ENCODE measurements at regions not wholly inside any gene's neighbourhood (a gene's known extent, or its start where the extent isn't known, plus 50 kb on each side); places are given as distances from the start of the nearest gene placed in this dataset.

DNA sequence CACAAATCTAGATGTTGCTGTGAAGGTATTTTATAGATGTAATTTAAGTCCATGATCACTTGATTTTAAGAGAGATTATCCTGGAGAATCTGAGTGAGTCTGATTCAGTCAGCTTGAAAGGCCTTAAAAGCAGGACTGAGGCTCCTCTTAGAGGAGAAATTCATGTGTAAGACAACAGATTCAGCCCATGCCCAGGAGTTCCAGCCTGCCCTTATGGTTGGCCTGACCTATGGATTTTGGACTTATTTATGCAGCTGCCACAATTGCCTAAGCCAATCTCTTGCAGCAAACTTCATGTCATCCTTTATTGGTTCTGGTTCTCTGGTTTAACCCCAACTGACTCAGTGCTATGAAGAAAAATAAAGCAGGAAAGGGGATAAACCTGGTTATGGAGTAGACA is 296.5 kb upstream of the RASGRP1 start:
- DNase-seq (ENCODE audit: low spot score) = no peak

DNA sequence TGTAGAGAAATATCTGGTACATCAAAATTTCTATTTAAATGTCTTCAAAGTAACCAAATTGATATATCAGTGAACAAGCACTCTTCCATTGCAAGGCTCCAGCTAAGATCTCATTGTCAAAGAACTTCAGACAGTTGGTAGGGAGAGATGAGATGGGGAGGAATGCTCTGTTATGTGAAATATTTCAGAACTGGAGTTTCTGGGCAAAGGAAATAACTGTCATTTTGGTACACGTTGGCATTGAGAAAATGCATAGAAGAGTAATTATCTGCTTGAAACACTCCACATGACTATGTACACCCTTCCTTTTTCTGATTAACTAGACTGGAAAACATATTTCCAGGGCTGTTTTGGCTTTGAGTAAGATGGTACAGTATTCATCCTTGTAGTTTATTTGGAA is 297.5 kb upstream of the RASGRP1 start:
- DNase-seq (ENCODE audit: low spot score) = no peak

GRCh38 chr15:38863381-38863780 is 298.8 kb upstream of the RASGRP1 start:
- DNase-seq (ENCODE audit: low spot score) = no peak

GRCh38 chr15:38864122-38864521 is 299.5 kb upstream of the RASGRP1 start:
- DNase-seq (ENCODE audit: low spot score) = no peak

DNA sequence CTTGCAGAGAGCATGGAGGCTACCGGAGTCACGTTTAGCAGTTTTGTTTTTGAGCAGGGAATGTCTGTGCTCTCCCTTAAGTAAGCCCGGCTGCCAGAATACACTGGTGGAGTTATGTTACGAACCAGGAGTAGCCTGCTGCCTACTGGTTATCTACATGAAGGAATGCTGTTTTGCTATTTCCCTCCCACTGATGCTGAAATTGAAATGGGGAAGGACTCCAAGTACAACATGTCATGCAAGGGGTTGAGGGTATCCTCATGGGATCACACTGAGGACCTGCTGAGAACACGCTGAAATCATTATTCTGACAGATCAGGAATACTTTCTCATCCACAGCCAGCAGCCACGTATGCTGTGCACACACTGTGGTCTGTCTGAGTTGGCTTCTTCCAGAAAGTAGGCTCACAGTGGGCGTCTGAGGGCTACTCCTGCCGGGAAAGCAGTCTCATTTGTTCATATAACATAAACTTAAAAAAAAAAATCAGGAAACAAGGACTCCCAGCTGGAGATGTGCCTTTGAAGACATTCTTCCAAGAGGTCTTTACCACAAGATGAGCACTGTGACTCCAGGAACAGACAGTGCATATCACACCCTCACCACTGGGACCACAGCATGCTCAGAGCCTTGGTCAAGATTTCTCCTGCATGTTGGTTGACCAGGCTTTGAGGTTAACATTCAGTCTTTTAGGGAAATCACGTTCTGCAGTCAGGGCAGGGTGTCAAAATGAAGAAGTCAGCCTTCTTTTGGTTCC is 300.4 kb upstream of the RASGRP1 start:
- DNase-seq (ENCODE audit: low spot score) = no peak

DNA sequence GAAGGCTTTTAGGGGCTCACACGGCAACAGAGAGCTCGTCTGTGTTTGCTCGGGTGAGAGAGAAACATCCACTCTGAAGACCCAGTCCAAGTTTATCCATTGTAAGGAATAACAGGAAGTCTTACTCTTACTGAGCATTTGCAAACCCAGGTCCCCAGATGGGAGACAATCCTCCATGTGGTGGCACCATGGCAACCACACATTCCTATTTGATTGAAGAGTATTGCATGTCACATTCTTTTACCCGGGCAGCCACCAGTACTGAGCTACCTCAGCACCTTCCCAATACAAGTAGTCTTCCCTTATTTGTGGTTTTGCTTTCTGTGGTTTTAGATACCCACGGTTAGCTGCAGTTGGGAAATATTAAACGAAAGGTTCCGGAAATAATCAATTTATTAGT is 302.9 kb upstream of the RASGRP1 start:
- no peak for DNase-seq (ENCODE audit: low spot score)

GRCh38 chr15:38868326-38869114 is 303.9 kb upstream of the RASGRP1 start:
- peak; percentile 25 for DNase-seq (ENCODE audit: low spot score)

DNA sequence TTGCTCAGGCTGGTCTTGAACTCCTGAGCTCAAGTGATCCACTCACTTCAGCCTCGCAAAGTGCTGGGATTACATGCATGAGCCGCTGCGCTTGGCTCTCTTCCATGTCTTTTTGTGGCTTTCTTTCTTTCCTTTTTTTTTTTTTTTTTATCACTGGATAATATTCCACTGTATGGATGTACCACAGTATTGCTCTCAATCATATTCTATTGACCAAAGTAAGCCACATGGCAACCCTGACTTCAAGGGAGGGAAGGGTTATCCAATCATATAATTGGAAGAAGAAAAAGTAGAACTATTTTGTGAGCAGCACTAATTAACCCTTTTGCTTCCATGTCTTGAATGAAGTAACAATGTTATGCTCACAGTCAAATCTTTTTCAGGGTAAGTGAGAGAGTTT is 307.0 kb upstream of the RASGRP1 start:
- DNase-seq (ENCODE audit: low spot score) = no peak

- DNase-seq (ENCODE audit: low spot score) = no peak
These were observed 308.1 kb upstream of the RASGRP1 start for GRCh38 chr15:38872732-38873131.

GRCh38 chr15:38873158-38873557 is 308.5 kb upstream of the RASGRP1 start:
- no peak for DNase-seq (ENCODE audit: low spot score)

- no peak for DNase-seq (ENCODE audit: low spot score)
These were observed 309.9 kb upstream of the RASGRP1 start for GRCh38 chr15:38874464-38874863.

- DNase-seq (ENCODE audit: low spot score) = no peak
These were observed 311.6 kb upstream of the RASGRP1 start for GRCh38 chr15:38876211-38876610.

DNA sequence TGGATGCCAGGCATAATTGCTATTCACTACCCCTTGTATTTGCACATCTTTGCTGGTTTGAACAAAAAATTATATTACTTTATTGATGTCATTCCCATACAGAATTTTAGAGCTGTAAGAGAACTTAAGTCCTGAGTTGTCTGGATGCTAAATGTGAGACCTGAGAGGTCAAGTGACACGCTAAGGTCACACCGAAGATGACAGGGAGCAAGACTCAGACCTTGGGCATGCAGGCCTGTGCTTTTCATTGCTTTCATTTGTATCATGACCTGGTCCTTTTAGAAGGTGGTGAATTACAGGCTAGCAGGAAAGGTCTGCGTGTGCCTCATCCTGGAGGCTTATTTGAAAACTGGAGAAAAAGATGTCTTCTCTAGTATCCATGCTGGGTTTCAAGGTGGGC is 312.0 kb upstream of the RASGRP1 start:
- no peak for DNase-seq (ENCODE audit: low spot score)

DNA sequence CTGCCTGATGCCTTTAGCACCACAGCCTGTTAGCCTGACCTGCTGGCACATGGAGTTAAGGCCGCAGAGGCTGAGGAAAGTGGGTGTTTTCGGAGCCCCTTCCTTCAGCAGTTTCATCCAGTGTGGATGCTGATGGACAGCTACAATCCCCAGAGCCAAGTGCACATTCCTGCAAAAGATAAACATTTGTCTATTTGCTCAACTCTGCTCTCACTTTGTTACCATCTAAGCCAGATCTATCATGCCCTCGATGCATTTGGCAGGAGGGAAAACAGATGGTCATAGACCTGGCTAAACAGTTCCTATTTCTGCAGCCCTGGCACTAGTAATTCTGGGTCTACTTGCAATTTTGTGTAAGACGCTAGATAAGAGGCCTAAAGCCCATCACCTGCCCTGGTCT is 312.9 kb upstream of the RASGRP1 start:
- DNase-seq (ENCODE audit: low spot score) = no peak

DNA sequence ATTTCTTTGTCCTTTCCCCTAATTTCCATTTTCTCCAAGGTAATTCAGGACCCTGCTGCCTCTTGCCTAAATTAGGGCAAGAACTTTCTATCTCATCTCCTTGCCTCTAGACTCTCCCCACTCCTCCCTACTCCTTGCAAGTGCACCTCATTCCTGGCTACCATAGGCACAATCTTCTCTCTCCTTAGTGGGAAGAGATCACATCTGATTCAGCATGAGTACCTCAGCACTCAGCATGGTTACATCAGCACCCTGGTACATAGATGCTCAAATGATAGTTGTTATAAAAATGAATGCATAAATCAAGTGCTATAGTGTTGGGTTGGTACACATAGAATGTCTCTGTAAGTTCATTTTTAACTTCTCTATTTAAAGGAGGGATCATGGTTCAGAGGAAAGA is 313.4 kb upstream of the RASGRP1 start:
- no peak for DNase-seq (ENCODE audit: low spot score)

DNA sequence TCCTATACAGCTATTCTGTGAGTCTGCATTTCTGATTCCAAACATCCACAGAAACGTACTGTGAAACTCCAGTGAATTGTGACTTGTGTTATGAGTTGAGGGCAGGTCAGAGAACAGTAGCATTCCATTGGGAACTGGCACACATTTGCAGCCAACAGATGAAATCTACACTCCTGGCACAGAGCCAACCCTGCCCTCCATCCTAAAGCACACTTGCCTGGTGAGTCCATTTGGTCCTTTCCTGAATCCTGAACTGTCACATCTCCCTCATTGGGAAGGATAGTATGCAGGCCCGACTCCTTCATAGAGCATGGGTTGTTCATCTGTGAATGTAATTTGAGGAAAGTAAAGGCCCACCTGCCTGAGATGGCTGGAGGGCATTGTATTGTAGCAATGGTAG is 314.3 kb upstream of the RASGRP1 start:
- no peak for DNase-seq (ENCODE audit: low spot score)

DNA sequence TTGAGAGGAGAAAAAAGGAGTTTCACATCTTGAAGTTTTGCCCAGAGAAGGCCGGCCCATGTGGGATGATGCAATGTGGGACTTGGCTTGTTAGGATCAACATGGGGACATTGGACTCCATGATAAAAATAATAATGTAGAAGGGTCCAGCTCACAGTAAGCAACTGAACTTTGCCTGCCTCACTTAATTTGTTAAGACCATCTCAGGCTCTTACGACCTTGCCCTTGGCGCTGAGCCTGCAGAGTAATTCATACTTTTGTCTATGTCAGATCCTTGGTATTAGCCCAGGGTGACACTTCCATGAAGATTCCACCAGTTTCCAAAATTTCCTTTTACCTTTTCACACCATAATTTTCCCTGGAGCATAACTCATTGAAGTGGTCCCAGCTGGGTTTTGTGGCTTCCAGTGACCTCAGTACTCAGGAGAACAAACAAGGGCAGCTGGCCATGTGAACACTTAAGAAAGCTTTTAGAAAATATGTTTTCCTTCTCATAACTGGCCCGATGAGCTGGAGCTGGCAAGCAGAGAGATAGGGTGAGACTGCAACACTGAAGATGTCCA is 315.4 kb upstream of the RASGRP1 start:
- no peak for DNase-seq (ENCODE audit: low spot score)

DNA sequence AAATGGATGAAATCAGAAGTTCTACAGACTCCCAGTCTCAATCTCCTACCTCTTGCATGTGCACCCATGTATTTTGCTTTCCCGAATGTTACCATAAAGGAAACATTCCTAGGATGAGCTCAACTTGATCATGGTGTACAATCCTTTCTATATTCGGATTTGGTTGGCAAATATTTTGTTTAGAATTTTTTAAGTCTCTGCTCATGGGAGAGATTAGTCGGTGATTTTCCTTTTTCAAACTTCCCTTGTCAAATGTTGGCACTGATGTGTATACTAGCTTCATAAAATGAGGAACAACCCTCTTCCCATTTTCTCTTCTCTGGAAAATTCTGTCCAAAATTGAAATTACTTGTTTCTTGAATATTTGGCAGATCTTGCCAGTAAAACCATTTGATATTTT is 317.6 kb upstream of the RASGRP1 start:
- no peak for DNase-seq (ENCODE audit: low spot score)

- DNase-seq (ENCODE audit: low spot score) = no peak
These were observed 319.4 kb upstream of the RASGRP1 start for GRCh38 chr15:38883987-38884386.

DNA sequence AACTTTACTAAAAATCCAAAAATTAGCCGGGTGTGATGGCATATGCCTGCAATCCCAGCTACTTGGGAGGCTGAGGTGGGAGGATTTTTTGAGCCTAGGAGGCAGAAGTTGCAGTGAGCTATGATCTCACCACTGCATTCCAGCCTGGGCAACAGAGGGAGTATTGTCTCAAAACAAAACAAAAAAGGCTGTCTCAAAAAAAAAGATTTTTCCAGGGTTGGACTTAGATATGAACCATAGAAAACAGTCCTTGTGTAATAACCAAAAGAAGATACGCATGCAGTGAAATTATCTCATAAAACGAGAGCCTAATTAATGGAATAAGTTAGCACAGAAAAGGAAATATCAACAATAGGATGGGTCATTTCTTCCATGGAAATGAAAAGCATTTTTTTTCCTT is 320.4 kb upstream of the RASGRP1 start:
- no peak for DNase-seq (ENCODE audit: low spot score)

DNA sequence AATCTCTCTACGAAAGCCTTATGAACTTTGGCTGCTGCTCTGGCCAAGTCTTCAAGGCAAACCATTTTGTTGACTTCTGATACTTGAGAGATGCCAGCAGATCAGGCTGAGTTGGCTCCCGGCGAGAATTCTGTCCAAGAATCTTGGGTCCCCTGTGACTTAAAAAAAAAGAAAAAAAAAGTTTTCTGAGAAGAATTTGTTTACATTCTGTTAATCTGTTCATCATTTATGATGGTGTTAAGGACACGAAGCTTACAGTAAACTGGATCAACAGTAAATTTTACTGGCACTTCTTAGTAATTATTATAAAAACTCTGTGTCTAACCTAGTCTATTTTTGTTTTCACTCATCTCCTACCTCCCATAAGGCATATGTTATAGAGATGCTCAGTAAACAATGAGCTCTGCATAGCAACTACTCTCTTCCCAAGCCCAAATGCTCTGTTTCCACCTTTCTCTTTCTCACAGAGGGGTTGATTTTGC is 320.9 kb upstream of the RASGRP1 start:
- DNase-seq (ENCODE audit: low spot score) = no peak

GRCh38 chr15:38886315-38887163 is 321.9 kb upstream of the RASGRP1 start:
- DNase-seq (ENCODE audit: low spot score) = peak; percentile 2

Data from SW480 (cell line).